ENCODE measurements at regions not wholly inside any gene's neighbourhood (a gene's known extent, or its start where the extent isn't known, plus 50 kb on each side); places are given as distances from the start of the nearest gene placed in this dataset.

- H3K36me3 Mint-ChIP-seq (ENCODE audit: low read depth) = no peaks in the 10 kb centered on the region
- no peaks in the 10 kb centered on the region for H3K27me3 Mint-ChIP-seq (ENCODE audit: insufficient read depth)
- no peak overlapping the region for H3K4me3 Mint-ChIP-seq
- no peak for DNase-seq
- no peaks in the 10 kb centered on the region for H3K4me1 Mint-ChIP-seq (ENCODE audit: low read depth)
- peaks cover 23% of the 10 kb centered on the region for H3K9me3 Mint-ChIP-seq
- H3K27ac Mint-ChIP-seq = no peak overlapping the region
- no peak for TF ChIP-seq CTCF (IDR thresholded peaks at IDR 0.05)
Observed at GRCh38 chr5:25764733-25765132, 1120.0 kb upstream of the CDH10 start.

GRCh38 chr5:25763781-25764180, 1119.0 kb upstream of the CDH10 start:
- Mint-ChIP-seq H3K9me3 (peaks cover 19% of the 10 kb centered on the region), H3K27ac (no peak overlapping the region), H3K36me3 (ENCODE audit: low read depth) (no peaks in the 10 kb centered on the region), H3K4me3 (no peak overlapping the region), H3K4me1 (ENCODE audit: low read depth) (no peaks in the 10 kb centered on the region), H3K27me3 (ENCODE audit: insufficient read depth) (no peaks in the 10 kb centered on the region)
- no peak for DNase-seq
- no peak for TF ChIP-seq CTCF (IDR thresholded peaks at IDR 0.05)

- Mint-ChIP-seq H3K4me3 (no peak overlapping the region), H3K9me3 (peaks cover 66% of the 10 kb centered on the region), H3K4me1 (ENCODE audit: low read depth) (no peaks in the 10 kb centered on the region), H3K27me3 (ENCODE audit: insufficient read depth) (no peaks in the 10 kb centered on the region; the same call in 1 of the 2 replicates), H3K36me3 (ENCODE audit: low read depth) (0 out of 2 replicates have a peak, but pooled peaks cover 14% of the 10 kb centered on the region), H3K27ac (no peak overlapping the region)
- TF ChIP-seq CTCF (IDR thresholded peaks at IDR 0.05) = no peak
- DNase-seq = no peak
Observed at GRCh38 chr5:25754895-25755294, 1110.1 kb upstream of the CDH10 start.

- no peaks in the 10 kb centered on the region for H3K27me3 Mint-ChIP-seq (ENCODE audit: insufficient read depth)
- H3K36me3 Mint-ChIP-seq (ENCODE audit: low read depth) = no peaks in the 10 kb centered on the region
- DNase-seq = no peak
- TF ChIP-seq CTCF (IDR thresholded peaks at IDR 0.05) = no peak
- H3K27ac Mint-ChIP-seq = no peak overlapping the region
- no peaks in the 10 kb centered on the region for H3K4me1 Mint-ChIP-seq (ENCODE audit: low read depth)
- H3K9me3 Mint-ChIP-seq = peaks cover 15% of the 10 kb centered on the region
- no peak overlapping the region for H3K4me3 Mint-ChIP-seq
Observed at GRCh38 chr5:25744908-25745307, 1100.1 kb upstream of the CDH10 start.

GRCh38 chr5:25716680-25717079, 1071.9 kb upstream of the CDH10 start:
- H3K27ac Mint-ChIP-seq = no peak overlapping the region
- no peak for DNase-seq
- H3K4me1 Mint-ChIP-seq (ENCODE audit: low read depth) = no peaks in the 10 kb centered on the region
- H3K9me3 Mint-ChIP-seq = peaks cover 8% of the 10 kb centered on the region
- H3K27me3 Mint-ChIP-seq (ENCODE audit: insufficient read depth) = no peaks in the 10 kb centered on the region
- no peaks in the 10 kb centered on the region for H3K36me3 Mint-ChIP-seq (ENCODE audit: low read depth)
- TF ChIP-seq CTCF (IDR thresholded peaks at IDR 0.05) = no peak
- no peak overlapping the region for H3K4me3 Mint-ChIP-seq

- Mint-ChIP-seq H3K9me3 (peaks cover 16% of the 10 kb centered on the region; the same call in 1 of the 2 replicates), H3K27me3 (ENCODE audit: insufficient read depth) (no peaks in the 10 kb centered on the region), H3K36me3 (ENCODE audit: low read depth) (no peaks in the 10 kb centered on the region), H3K27ac (no peak overlapping the region), H3K4me3 (no peak overlapping the region), H3K4me1 (ENCODE audit: low read depth) (no peaks in the 10 kb centered on the region)
- no peak for TF ChIP-seq CTCF (IDR thresholded peaks at IDR 0.05)
- no peak for DNase-seq
Observed at GRCh38 chr5:25713259-25713658, 1068.5 kb upstream of the CDH10 start.
